ENCODE measurements at regions not wholly inside any gene's neighbourhood (a gene's known extent, or its start where the extent isn't known, plus 50 kb on each side); places are given as distances from the start of the nearest gene placed in this dataset.

DNA sequence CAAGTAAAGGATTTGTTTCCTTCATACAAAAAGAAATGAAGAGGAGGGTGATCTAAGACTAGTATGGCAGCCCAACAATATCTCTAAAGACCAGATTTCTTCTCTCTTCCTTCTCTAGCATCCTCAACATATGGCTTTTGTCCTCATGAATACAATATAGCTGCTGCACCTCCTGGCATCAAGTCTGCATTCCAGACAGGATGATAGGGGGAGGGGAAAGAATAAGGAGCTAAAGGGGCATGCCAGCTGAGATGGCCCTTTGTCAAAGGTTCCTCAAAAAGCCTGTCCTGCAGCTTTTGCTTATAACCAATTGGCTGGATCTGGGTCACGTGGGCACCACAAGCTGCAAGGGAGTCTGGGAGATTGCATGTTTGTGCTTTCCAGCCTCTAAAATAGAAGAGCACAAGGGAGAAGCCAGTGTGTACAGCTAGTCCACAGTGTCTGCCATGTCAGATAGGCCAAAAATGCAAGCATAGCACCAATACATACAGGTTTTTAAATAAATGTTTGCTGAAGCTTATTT, 132.6 kb downstream of the BCOR start:
- H3K27me3 ChIP-seq (ENCODE audit: control insufficient read depth in 4 of 4, insufficient read depth in 4 of 4, low read length in 3 of 4) = no peaks in the 10 kb centered on the region
- H3K27ac ChIP-seq (ENCODE audit: low read depth in 1 of 2, low read length in 2 of 2) = no peak overlapping the region
- no peak overlapping the region for H3K9ac ChIP-seq (ENCODE audit: low read depth in 1 of 2, low read length in 2 of 2)
- DNase-seq (ENCODE audit: low spot score) = no peak
- H3K4me3 ChIP-seq (ENCODE audit: low read depth in 1 of 3, low read length in 3 of 3) = no peak overlapping the region
- no peaks in the 10 kb centered on the region for H3K36me3 ChIP-seq (ENCODE audit: control insufficient read depth in 4 of 4, insufficient read depth in 3 of 4, low read depth in 1 of 4, low read length in 3 of 4)
- H3K9me3 ChIP-seq (ENCODE audit: control insufficient read depth in 4 of 4, low read length in 3 of 4) = peaks cover 0 to 3% (median 1%) of the 10 kb centered on the region in 4 donors
- peaks cover 0 to 6% (median 2%) of the 10 kb centered on the region in 4 donors for H3K4me1 ChIP-seq (ENCODE audit: control insufficient read depth in 4 of 4, insufficient read depth in 4 of 4, low read length in 3 of 4)
- WGBS = 92% methylated on average over 1 of the region's 1 CpG
- TF ChIP-seq FOXA1 (IDR thresholded peaks at IDR 0.05) (no peak), HNF4A (conservative IDR thresholded peaks at IDR 0.05) (no peak), JUND (IDR thresholded peaks at IDR 0.05) (no peak), HNF4G (IDR thresholded peaks at IDR 0.05) (no peak)
- TF ChIP-seq, protein P1, sequence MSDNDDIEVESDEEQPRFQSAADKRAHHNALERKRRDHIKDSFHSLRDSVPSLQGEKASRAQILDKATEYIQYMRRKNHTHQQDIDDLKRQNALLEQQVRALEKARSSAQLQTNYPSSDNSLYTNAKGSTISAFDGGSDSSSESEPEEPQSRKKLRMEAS (IDR thresholded peaks at IDR 0.05) = no peak

DNA sequence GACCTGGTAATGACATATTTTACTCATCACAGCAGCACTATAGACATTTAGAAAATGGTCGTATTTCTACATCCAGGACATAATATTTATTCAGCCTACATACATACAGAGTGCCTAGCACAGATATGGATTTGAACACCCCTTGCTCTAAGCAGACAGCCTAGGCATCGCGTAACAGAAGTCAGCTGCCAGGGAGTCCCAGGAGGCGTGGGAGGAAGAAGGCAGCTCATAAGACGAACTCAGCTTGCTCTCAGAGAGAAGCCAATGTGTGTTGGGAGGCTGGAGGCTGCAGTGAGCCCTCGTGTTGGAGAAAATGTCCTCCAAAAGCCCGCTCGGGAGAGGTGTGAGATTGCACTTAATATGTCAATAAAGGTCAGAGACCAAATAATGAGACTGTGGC, 131.6 kb downstream of the BCOR start:
- no peak overlapping the region for H3K4me3 ChIP-seq (ENCODE audit: low read depth in 1 of 3, low read length in 3 of 3)
- H3K4me1 ChIP-seq (ENCODE audit: control insufficient read depth in 4 of 4, insufficient read depth in 4 of 4, low read length in 3 of 4) = peaks cover 0 to 2% (median 0%) of the 10 kb centered on the region in 4 donors
- H3K9me3 ChIP-seq (ENCODE audit: control insufficient read depth in 4 of 4, low read length in 3 of 4) = peaks cover 0 to 3% (median 1%) of the 10 kb centered on the region in 4 donors
- H3K27me3 ChIP-seq (ENCODE audit: control insufficient read depth in 4 of 4, insufficient read depth in 4 of 4, low read length in 3 of 4) = no peaks in the 10 kb centered on the region
- H3K27ac ChIP-seq (ENCODE audit: low read depth in 1 of 2, low read length in 2 of 2) = no peak overlapping the region
- H3K9ac ChIP-seq (ENCODE audit: low read depth in 1 of 2, low read length in 2 of 2) = no peak overlapping the region
- TF ChIP-seq YY1 (IDR thresholded peaks at IDR 0.05) (no peak), RXRA (IDR thresholded peaks at IDR 0.05) (no peak), JUND (IDR thresholded peaks at IDR 0.05) (no peak), HNF4G (IDR thresholded peaks at IDR 0.05) (no peak), RAD21 (IDR thresholded peaks at IDR 0.05) (no peak)
- WGBS = 86% methylated on average over 8 of the region's 8 CpGs
- H3K36me3 ChIP-seq (ENCODE audit: control insufficient read depth in 4 of 4, insufficient read depth in 3 of 4, low read depth in 1 of 4, low read length in 3 of 4) = no peaks in the 10 kb centered on the region
- DNase-seq (ENCODE audit: low spot score) = no peak

DNA sequence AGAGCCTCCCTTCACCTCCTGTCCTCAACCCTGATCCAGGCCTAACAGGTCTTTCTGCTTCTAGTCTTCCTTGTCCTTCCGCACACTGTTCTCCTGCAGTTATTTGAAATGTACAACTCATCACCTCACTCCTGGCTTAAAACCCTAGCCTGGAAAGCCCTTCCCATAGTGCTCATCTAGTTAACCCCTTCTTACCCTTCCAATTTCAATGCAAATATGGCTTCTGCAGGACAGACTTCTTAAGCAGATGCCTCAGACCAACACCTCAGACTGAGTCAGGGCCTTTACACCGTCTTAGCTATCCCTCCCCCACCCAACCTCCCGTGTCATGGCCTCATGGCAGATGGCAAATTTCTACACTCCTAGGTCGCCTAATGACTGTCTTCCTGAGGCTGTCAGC, 130.4 kb downstream of the BCOR start:
- 94% methylated on average over 4 of the region's 4 CpGs for WGBS
- peaks cover 0 to 2% (median 0%) of the 10 kb centered on the region in 4 donors for H3K4me1 ChIP-seq (ENCODE audit: control insufficient read depth in 4 of 4, insufficient read depth in 4 of 4, low read length in 3 of 4)
- TF ChIP-seq HNF4G (IDR thresholded peaks at IDR 0.05) = no peak
- TF ChIP-seq TAF1 (conservative IDR thresholded peaks at IDR 0.05) = no peak
- no peak for TF ChIP-seq RAD21 (IDR thresholded peaks at IDR 0.05)
- TF ChIP-seq JUND (IDR thresholded peaks at IDR 0.05) = no peak
- H3K27me3 ChIP-seq (ENCODE audit: control insufficient read depth in 4 of 4, insufficient read depth in 4 of 4, low read length in 3 of 4) = no peaks in the 10 kb centered on the region
- H3K27ac ChIP-seq (ENCODE audit: low read depth in 1 of 2, low read length in 2 of 2) = no peak overlapping the region
- no peak for DNase-seq (ENCODE audit: low spot score)
- H3K4me3 ChIP-seq (ENCODE audit: low read depth in 1 of 3, low read length in 3 of 3) = no peak overlapping the region
- no peak overlapping the region for H3K9ac ChIP-seq (ENCODE audit: low read depth in 1 of 2, low read length in 2 of 2)
- H3K36me3 ChIP-seq (ENCODE audit: control insufficient read depth in 4 of 4, insufficient read depth in 3 of 4, low read depth in 1 of 4, low read length in 3 of 4) = peaks cover 0 to 2% (median 0%) of the 10 kb centered on the region in 4 donors
- peaks cover 0 to 10% (median 4%) of the 10 kb centered on the region in 4 donors for H3K9me3 ChIP-seq (ENCODE audit: control insufficient read depth in 4 of 4, low read length in 3 of 4)

DNA sequence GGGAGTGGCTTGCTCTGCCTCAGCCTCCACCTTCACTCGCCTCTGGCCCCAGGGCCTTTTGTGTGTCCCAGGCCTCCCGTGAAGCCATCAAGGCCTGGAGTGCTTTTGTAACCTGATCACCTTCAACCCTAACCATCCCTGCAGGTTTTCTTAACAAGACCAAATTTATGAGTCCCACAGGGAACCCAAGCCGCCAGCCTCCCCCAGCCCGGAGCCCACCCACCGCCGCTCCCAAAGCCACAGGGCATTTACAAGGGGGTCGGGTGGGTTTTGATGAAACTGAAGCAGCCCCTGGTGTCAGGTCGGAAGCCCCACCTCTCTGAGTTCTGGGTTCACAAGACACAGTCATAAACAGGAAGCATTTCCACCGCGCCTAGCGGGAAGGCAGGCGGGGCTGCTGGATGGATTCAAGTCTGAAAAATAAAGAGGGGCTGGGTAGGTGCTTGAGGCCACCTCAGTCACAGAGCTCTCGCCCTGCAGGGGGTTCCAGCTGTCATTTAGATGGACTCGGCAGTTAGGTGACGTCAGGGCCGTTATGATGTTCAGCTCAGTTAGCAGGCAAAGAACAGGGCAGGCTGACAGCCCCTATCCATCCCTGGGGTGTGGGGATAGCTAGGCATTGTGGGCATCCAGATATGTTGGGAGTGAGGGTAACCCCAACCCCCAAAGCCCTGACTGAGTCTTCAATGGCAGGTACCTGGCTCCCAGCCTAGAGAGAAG, 128.5 kb downstream of the BCOR start:
- Histone ChIP-seq H3K27ac (ENCODE audit: low read depth in 1 of 2, low read length in 2 of 2) (no peak overlapping the region), H3K4me3 (ENCODE audit: low read depth in 1 of 3, low read length in 3 of 3) (no peak overlapping the region)

More for the DNA sequence above, 128.5 kb downstream of the BCOR start:
- DNase-seq (ENCODE audit: low spot score) = no peak
- Histone ChIP-seq H3K9me3 (ENCODE audit: control insufficient read depth in 4 of 4, low read length in 3 of 4) (peaks cover 0 to 15% (median 2%) of the 10 kb centered on the region in 4 donors), H3K27me3 (ENCODE audit: control insufficient read depth in 4 of 4, insufficient read depth in 4 of 4, low read length in 3 of 4) (no peaks in the 10 kb centered on the region), H3K4me1 (ENCODE audit: control insufficient read depth in 4 of 4, insufficient read depth in 4 of 4, low read length in 3 of 4) (peaks cover 0 to 2% (median 0%) of the 10 kb centered on the region in 4 donors), H3K36me3 (ENCODE audit: control insufficient read depth in 4 of 4, insufficient read depth in 3 of 4, low read depth in 1 of 4, low read length in 3 of 4) (peaks cover 0 to 2% (median 0%) of the 10 kb centered on the region in 4 donors), H3K9ac (ENCODE audit: low read depth in 1 of 2, low read length in 2 of 2) (no peak overlapping the region)
- TF ChIP-seq EGR1 (IDR thresholded peaks at IDR 0.05; ENCODE audit: low read depth in 2 of 2) (no peak), GABPA (IDR thresholded peaks at IDR 0.05 in 1 of 2, conservative IDR thresholded peaks at IDR 0.05 in 1 of 2) (no peak), NR2F2 (IDR thresholded peaks at IDR 0.05) (no peak), RAD21 (IDR thresholded peaks at IDR 0.05) (no peak), TAF1 (conservative IDR thresholded peaks at IDR 0.05) (no peak)
- 66% methylated on average over 16 of the region's 16 CpGs for WGBS
